GM19239 (cell line): ENCODE measurements at regions not wholly inside any gene's neighbourhood (a gene's known extent, or its start where the extent isn't known, plus 50 kb on each side); places are given as distances from the start of the nearest gene placed in this dataset.
A peak's percentile ranks its signal among the peaks of the same experiment; 100 is the strongest.

Experiments used
- DNase-seq: peaks from one replicate; pipeline ENCODE4 v3.0.0; 2011; ENCODE audit warnings: low spot score; ENCODE audit not compliant: insufficient read length
- FAIRE-seq: peaks from 2 replicates; lab custom pipeline; 2011; peaks lifted over from hg19 to GRCh38; lab: Jason Lieb, UNC

DNA sequence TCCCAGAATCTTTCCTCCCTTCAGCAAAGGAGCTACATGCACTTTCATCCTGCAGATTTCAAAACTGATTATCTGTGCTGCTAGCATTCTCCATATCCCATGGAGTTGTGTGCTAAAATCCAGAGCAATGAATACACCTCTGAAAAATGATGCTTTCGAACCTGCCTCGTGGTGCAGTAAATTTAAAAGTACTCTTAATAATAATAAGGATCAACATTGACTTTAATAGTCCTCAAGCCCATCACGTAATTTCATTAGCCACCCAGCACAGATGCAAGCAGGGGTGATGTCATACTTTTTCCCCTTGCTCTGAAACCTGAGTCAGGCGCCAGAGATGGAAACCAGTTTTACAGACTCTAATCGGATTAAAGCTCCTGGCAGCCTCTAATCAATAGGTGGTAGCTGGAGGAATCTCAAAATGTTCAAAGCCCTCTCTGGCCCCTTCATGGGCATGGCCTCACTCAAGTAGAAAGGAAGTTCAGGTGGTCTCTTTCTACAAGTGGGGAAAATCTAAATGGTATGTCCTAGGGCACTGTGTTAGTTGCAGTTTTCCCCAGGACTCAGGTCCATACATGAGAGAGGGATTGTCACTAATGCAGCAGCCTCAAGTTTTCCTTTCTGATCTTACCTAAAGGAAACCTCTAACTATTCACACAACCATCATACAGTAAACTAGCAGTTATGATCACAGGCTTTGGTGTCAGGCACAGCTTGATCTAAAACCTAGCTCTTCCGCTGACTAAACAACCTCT is 221.6 kb upstream of the SLC30A5 start:
- DNase-seq (no peak), FAIRE-seq (no peak)

DNA sequence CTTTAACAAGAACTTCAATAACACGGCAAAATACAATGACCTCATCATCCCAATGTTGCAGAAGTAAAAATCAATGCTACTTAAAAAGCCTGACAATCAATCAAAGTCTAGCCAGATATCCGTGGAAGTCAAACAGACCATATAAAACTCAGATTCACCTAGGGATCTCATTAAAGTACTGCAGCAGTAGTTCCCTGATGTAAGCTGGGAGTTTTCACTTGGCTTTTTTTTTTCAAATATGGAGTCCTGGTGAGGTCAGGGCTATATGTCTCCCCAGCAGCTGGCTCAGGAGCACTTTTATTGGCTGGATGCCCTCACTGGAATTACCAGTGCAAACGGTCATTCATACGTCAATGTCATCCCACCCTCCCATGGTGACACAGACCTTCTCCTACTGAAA is 220.6 kb upstream of the SLC30A5 start:
- no peak for FAIRE-seq
- DNase-seq = no peak

DNA sequence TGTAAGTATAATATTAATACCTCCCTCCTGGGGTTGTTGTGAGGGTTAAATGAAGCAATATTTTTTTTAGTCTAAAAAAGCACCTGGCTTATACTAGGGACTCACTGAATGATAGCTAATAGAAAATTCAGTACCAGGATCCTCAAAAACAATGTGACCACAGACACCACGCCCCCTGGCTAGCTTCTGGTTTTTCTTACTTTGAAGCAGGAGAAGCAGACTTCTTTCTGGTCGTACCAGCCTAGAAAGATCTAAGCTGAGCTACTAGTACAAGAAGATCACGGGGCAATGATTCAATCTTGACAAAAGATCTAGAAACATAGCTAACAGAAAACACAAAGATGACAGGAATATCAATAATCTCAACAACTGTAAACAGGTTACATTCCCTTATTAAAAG is 218.5 kb upstream of the SLC30A5 start:
- no peak for FAIRE-seq

DNA sequence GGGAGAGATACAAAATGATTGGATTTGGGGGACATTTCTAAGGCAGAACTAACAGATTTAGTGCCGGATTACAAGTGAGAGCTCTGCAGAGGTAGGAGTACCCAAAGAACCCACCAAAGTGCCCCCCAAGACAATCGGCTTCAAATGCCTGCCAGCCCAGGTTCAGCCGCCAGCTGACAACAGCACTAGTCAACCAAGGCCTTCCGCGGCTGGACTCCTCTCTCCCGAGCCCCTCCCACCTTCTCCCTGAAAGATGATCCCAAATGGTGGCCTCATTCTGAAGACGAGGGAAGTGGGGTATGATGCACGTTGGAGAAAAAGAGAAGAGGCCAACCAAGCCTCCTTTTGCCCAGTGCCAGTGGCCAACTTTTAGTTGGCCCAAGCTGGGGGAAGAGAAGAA is 210.4 kb upstream of the SLC30A5 start:
- no peak for FAIRE-seq
- DNase-seq = no peak

More for the DNA sequence above, 218.5 kb upstream of the SLC30A5 start:
- no peak for DNase-seq

DNA sequence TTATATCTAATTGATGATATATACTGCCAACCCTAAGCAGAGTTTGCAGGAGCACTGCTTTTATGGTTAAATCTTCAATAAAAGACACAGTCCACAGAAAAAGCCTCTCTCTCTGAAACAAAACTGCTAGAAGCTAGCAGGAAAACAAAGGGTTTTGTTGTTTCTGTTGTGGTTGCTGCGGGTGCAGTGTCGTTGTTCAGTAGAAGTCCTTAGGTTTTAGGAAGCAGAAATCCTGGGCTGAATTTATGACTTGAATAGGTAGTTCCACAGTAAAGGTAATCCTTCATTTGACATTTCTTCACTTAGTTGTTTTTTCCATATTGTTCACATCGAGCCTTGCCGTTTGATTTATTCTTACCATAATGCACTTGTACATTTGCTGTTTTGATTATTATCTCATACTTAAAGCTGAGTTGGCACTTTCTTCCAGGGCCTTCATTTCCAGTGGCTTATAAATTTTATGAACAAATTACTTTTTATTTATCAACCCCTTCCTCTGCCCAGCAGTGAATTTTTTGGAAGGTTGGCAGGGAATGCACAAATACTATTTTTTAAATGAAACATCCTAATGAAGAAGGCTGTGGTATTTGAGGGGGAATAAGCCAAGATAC is 209.6 kb upstream of the SLC30A5 start:
- FAIRE-seq (peak; percentile 35), DNase-seq (no peak)

GRCh38 chr5:68884883-68885282 is 208.9 kb upstream of the SLC30A5 start:
- DNase-seq (no peak), FAIRE-seq (no peak)

GRCh38 chr5:68886814-68887213 is 207.0 kb upstream of the SLC30A5 start:
- DNase-seq = no peak
- FAIRE-seq = no peak

DNA sequence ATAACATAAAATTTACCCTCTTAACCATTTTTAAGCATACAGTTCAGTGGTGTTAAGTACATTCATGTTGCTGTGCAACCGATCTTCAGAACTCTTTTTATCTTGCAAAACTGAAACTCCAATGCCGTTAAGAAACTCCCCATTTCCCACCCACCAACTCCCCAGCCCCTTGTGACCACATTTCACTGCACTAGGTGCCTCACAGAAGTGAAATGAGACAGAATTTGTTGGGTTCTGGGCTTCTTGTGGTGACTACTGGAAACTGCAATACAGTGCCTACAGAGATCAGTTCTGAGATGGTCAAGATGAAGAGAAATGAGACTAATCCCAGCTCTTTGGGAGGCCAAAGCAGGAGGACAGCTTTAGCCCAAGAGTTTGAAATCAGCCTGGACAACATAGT is 202.1 kb upstream of the SLC30A5 start:
- DNase-seq (no peak), FAIRE-seq (no peak)

DNA sequence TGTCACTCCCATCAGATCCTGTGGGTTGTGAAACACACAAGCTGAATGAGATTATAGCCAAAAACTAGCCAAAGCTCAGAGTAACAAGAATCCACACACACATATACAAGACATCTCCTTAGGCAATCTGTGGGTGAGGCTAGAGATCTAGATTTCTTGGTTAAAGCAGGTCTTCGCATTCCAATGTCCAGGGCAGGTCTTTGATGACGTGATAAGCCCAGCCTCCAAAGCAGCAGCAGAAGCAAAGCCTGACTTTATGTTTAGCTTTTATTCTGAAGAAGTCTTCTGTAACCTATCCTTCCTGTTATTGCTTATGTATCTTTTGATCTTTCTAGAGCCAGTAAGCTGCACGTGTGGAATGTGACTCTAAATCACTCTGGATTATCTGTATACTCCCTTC is 199.1 kb upstream of the SLC30A5 start:
- no peak for FAIRE-seq

GRCh38 chr5:68898951-68899471 is 194.8 kb upstream of the SLC30A5 start:
- DNase-seq = no peak
- FAIRE-seq = no peak

More for the DNA sequence above, 199.1 kb upstream of the SLC30A5 start:
- no peak for DNase-seq

DNA sequence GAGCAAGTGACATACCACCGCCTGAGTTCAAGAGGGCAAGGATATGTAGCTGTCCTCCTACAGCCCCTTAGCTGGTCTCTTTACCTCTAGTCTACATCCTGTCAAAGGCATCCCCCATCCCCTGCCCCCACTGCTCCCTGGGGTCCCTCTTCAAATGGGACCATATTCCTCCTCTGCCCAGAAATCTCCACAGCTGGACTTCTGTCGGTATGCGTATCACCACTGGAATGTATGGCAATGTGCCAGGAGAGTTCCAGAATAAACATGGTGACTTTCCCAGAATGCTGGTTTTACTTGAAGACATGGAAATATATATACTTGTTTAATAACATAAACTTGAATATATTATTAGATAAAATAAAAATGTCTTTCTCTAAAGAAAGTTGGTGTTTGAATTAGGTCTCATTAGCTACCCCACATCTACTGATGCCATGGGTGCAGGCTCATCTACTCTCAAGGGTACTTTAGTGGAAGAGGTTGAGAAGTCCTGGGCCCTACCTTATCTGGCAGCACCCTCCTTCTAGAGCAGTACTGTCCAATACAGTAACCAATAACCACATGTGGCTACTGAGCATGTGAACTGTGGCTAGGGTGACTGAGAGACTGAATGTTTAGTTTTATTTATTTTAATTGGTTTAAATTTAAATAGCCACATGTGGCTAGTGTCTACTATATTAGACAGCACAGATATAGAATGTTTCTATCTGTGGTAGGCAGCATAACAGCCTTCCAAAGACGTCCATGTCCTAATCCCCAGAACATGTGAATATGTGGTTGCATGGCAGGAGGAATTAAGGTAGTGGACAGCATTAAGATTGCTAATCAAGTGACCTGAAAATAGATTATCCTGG is 181.7 kb upstream of the SLC30A5 start:
- FAIRE-seq (no peak), DNase-seq (no peak)

GRCh38 chr5:68915079-68915478 is 178.7 kb upstream of the SLC30A5 start:
- no peak for DNase-seq
- FAIRE-seq = no peak

DNA sequence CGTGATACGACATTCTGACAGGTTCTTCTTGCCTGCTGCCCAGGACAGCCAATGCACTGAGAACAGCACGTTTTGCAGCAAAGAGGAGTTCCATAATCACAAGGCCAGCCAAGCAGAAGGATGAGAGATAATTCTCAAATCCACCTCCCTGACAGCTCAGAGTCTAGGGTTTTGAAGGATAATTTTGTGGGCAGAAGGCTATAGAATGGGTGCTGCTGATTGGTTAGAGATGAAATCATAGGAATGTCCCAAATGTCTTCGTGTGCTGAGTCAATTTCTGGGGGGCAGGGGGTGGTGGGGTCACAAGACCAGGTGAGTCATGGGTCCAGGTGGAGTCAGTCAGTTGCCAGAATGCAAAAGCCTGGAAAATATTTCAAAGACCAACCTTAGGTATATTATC is 175.5 kb upstream of the SLC30A5 start:
- FAIRE-seq (no peak), DNase-seq (no peak)

- DNase-seq = no peak
- FAIRE-seq = no peak
Observed at GRCh38 chr5:68919988-68920490, 173.8 kb upstream of the SLC30A5 start.

DNA sequence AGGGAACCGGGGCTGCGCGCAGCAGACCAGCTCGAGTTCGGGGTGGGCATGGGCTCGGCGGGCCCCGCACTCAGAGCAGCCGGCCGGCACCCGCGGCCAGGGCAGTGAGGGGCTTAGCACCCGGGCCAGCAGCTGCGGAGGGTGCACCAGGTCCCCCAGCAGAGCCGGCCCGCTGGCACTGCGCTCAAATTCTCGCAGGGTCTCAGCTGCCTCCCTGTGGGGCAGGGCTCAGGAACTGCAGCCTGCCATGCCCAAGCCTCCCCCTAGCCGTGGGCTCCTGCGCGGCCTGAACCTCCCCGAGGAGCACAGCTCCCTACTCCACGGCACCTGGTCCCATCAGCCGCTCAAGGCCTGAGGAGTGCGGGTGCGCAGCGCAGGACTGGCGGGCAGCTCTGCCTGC is 172.9 kb upstream of the SLC30A5 start:
- DNase-seq = no peak
- no peak for FAIRE-seq

DNA sequence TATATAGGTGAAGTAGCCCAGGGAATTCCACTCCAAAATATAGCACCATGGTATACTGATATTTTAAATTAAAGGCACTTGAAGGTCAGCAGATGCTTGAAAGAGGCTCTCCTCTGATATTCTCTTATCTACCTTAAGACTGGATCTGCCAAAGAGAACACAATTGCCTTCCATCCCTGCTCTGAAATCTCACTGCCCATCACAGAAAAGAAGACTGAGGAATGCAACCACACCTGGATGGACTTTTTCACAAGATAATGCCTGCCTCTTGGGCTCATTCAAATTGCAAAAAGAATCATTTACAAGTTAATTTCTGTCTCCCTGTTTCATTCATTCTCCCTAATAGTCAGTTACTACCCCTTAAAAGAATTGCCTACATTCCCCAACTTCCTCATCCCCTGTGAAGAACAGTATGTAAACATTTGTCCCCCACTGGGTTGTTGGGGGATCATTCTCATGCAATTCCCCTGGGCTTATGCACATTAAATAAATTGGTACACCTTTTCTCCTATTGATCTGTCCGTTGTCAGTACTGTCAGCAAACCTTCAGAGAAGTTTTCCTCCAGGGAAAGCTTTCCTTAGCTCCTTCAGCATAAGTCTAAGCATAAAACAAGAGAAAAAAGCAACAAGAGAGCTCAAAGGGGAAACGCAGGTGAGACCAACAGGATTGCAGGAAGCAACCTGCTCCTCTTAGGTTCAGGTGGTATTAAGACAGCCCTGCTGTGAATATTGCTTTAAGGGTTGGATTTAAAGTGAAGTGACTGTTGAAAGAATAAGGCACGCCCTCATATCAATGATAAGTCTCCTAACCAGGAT is 171.4 kb upstream of the SLC30A5 start:
- DNase-seq (no peak), FAIRE-seq (no peak)

DNA sequence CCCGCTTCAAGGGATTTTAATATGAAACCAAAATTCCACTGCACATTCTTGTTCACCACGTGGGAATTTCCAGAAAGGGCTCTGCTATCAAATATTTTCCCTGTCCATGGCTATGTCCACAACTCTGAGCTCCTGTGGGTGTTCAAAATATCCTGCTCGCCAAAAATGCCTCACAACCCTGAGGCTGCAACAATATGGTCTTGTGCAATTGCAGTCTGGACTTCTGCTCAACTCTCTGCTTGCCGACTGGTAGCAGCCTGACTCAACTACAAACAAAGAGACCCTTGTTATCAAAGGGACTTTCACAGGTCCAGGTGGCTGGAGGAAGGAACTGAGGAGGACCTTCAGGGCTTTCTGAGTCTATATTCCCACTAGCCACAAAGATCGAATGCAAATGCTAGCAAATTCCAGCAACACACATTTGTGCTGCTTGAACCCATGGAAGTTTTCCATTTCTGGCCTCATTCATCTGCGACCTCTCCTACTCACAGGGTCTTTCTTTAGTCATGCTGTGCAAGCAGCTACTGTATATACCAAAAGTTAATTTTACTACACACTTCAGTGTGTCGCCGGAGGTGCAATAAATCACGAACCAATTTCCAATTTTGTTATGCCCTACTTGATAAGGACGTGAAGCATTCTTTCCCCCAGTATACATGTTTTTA is 169.2 kb upstream of the SLC30A5 start:
- FAIRE-seq = no peak
- DNase-seq = no peak

DNA sequence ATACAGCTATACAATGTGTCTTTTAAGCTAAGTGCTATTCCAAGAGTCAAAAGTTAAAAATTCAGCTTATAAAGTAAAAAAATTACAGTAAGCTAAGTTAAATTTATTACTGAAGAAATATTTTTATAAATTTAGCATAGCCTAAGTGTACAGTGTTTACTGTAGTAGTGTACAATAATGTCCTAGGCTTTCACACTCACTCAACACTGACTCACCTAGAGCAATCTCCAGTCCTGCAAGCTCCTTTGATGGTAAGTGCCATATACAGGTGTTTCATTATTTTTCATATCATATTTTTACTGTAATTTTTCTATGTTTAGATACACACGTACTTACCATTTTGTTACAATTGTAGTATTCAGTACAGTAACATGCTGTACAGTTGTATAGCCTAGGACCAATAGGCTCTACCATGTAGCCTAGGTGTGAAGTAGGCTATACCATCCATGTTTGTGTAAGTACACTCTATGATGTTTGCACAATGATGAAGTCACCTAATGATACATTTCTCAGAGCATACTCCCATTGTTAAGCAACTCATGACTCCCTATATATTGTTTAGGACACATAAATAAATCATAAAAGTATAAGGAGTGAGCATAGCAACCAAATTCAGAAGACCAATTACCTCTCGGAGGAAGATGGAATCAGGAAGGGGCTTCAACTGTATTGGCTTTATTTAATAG is 165.1 kb upstream of the SLC30A5 start:
- FAIRE-seq (no peak), DNase-seq (no peak)

GRCh38 chr5:68930139-68930538 is 163.7 kb upstream of the SLC30A5 start:
- no peak for FAIRE-seq

More at GRCh38 chr5:68930139-68930538, 163.7 kb upstream of the SLC30A5 start:
- DNase-seq = no peak
